Mucosa of descending colon (tissue), 3 donors: ENCODE measurements at regions not wholly inside any gene's neighbourhood (a gene's known extent, or its start where the extent isn't known, plus 50 kb on each side); places are given as distances from the start of the nearest gene placed in this dataset.

ENCODE experiments used
- ATAC-seq: fragments of 200-7000 bp; cut with Tn5 transposase; one replicate; pipeline ENCODE4 v1.9.1; 2020; ENCODE audit warnings: mild to moderate bottlenecking, moderate library complexity
- DNase-seq, 3 donors: peaks; one replicate each; pipeline ENCODE4 v3.0.0-alpha.2; 2020
- H3K36me3 ChIP-seq: fragments of 200-600 bp; one replicate; pipeline ENCODE4 v1.8.0; 2021; ENCODE audit warnings: low read depth, mild to moderate bottlenecking
- H3K4me1 ChIP-seq: fragments of 200-600 bp; one replicate; pipeline ENCODE4 v1.8.0; 2021; ENCODE audit warnings: low read depth, mild to moderate bottlenecking
- H3K4me3 ChIP-seq: fragments of 200-600 bp; one replicate; pipeline ENCODE4 v1.8.0; 2021; ENCODE audit warnings: mild to moderate bottlenecking
- H3K9me3 ChIP-seq: fragments of 200-600 bp; one replicate; pipeline ENCODE4 v1.8.0; 2021; ENCODE audit warnings: mild to moderate bottlenecking
- CTCF ChIP-seq: fragments of 200-600 bp; IDR thresholded peaks from one replicate; pipeline ENCODE4 v1.8.0; 2022; ENCODE audit warnings: antibody characterized with exemption, mild to moderate bottlenecking
- intact Hi-C, 2 donors: fragments of 100-400 bp; cut with DNase I in 1 of 2; cut with micrococcal nuclease in 1 of 2; formaldehyde crosslinking; loops; one replicate each; pipeline versions ENCODE4 v1.11.0 to v1.11.1; 2022; cut with DNase I, micrococcal nuclease
- donor health status: DM: no; HTN: no; CAD: no; lungs with moderate emphysema.
- donor health status: DM: no; HTN: no; CAD: no.
- donor health status: DM: no; HTN: yes; CAD: no.

GRCh38 chr5:63650581-63650980 is 311.7 kb downstream of the HTR1A start:
- intact Hi-C loops: no loop called here
- Histone ChIP-seq H3K4me1 (no peaks in the 10 kb centered on the region), H3K36me3 (no peaks in the 10 kb centered on the region), H3K9me3 (no peaks in the 10 kb centered on the region), H3K4me3 (no peak overlapping the region)
- ATAC-seq (no peak), DNase-seq (no peak)
- no peak for TF ChIP-seq CTCF

- Histone ChIP-seq H3K36me3 (no peaks in the 10 kb centered on the region), H3K9me3 (no peaks in the 10 kb centered on the region), H3K4me3 (no peak overlapping the region), H3K4me1 (no peaks in the 10 kb centered on the region)
- intact Hi-C loops: no loop called here
- DNase-seq (no peak), ATAC-seq (no peak)
- no peak for TF ChIP-seq CTCF
Measured at GRCh38 chr5:63648376-63648775, 313.9 kb downstream of the HTR1A start.

GRCh38 chr5:63629951-63630630 is 332.2 kb downstream of the HTR1A start:
- Histone ChIP-seq H3K9me3 (peaks cover 15% of the 10 kb centered on the region), H3K4me3 (no peak overlapping the region), H3K36me3 (no peaks in the 10 kb centered on the region), H3K4me1 (no peaks in the 10 kb centered on the region)
- no peak for TF ChIP-seq CTCF
- ATAC-seq: no peak
- intact Hi-C loops: no loop called here
- no peak for DNase-seq

- no peak for TF ChIP-seq CTCF
- DNase-seq (no peak), ATAC-seq (no peak)
- intact Hi-C loops: no loop called here
- Histone ChIP-seq H3K4me3 (no peak overlapping the region), H3K9me3 (peaks cover 11% of the 10 kb centered on the region), H3K36me3 (no peaks in the 10 kb centered on the region), H3K4me1 (no peaks in the 10 kb centered on the region)
Measured at GRCh38 chr5:63613442-63613841, 348.8 kb downstream of the HTR1A start.

- Histone ChIP-seq H3K4me1 (no peaks in the 10 kb centered on the region), H3K36me3 (no peaks in the 10 kb centered on the region), H3K4me3 (no peak overlapping the region), H3K9me3 (peaks cover 17% of the 10 kb centered on the region)
- intact Hi-C loops: no loop called here
- no peak for TF ChIP-seq CTCF
- DNase-seq: no peak
- ATAC-seq: no peak
Measured at GRCh38 chr5:63603996-63604395, 358.2 kb downstream of the HTR1A start.

GRCh38 chr5:63602971-63603370 is 359.3 kb downstream of the HTR1A start:
- ATAC-seq (no peak), DNase-seq (no peak)
- no peak for TF ChIP-seq CTCF
- Histone ChIP-seq H3K4me1 (no peaks in the 10 kb centered on the region), H3K4me3 (no peak overlapping the region), H3K9me3 (peaks cover 21% of the 10 kb centered on the region), H3K36me3 (no peaks in the 10 kb centered on the region)
- intact Hi-C loops: no loop called here
